ENCODE measurements at regions not wholly inside any gene's neighbourhood (a gene's known extent, or its start where the extent isn't known, plus 50 kb on each side); places are given as distances from the start of the nearest gene placed in this dataset.

DNA sequence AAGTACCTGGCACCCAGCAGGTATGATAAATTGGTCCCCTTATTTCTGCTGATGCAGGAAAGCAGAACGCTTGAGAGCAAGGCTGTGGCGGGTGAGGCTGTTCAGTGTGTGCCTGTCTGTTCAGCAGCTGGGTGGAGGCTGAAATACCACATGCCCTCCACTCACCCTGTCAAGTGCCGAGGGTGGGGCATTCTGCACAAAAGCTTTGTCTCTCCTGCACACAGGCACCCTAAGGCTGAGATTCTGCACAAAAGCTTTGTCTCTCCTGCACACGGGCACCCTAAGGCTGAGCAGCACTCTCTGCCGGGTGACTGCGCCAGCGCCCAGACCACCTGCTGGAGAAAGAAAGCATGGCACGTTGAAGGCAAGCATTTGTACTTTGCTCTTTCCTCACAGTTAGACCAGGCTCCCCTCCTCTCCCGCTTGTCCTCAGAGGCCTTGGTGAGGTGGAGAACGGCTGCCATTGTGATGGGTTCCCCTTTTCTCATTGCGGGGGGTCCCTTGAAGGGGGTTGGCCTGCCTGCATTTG, 97.5 kb downstream of the BDH1 start:
- TF ChIP-seq MTA3 (IDR thresholded peaks at IDR 0.05; ENCODE audit: borderline replicate concordance, low read length), result no peak
- TF ChIP-seq, protein P1, sequence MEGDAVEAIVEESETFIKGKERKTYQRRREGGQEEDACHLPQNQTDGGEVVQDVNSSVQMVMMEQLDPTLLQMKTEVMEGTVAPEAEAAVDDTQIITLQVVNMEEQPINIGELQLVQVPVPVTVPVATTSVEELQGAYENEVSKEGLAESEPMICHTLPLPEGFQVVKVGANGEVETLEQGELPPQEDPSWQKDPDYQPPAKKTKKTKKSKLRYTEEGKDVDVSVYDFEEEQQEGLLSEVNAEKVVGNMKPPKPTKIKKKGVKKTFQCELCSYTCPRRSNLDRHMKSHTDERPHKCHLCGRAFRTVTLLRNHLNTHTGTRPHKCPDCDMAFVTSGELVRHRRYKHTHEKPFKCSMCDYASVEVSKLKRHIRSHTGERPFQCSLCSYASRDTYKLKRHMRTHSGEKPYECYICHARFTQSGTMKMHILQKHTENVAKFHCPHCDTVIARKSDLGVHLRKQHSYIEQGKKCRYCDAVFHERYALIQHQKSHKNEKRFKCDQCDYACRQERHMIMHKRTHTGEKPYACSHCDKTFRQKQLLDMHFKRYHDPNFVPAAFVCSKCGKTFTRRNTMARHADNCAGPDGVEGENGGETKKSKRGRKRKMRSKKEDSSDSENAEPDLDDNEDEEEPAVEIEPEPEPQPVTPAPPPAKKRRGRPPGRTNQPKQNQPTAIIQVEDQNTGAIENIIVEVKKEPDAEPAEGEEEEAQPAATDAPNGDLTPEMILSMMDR (IDR thresholded peaks at IDR 0.05 in 2 of 3, conservative IDR thresholded peaks at IDR 0.05 in 1 of 3; ENCODE audit: control insufficient read depth in 2 of 3, extremely low read depth in 1 of 3, insufficient read depth in 1 of 3, low read depth in 3 of 3, low read length in 3 of 3), result peak in 2 of 3 experiments; percentile 16 to 17; a peak in 1 of 6 replicates
- TF ChIP-seq DPF2 (IDR thresholded peaks at IDR 0.05), result no peak
- no peak for TF ChIP-seq SUZ12 (IDR thresholded peaks at IDR 0.05; ENCODE audit: unreplicated experiment)
- no peak for TF ChIP-seq SIX5 (IDR thresholded peaks at IDR 0.05; ENCODE audit: low read depth, low read length, severe bottlenecking)

All from GM12878 (cell line).